ENCODE measurements at regions not wholly inside any gene's neighbourhood (a gene's known extent, or its start where the extent isn't known, plus 50 kb on each side); places are given as distances from the start of the nearest gene placed in this dataset.

DNA sequence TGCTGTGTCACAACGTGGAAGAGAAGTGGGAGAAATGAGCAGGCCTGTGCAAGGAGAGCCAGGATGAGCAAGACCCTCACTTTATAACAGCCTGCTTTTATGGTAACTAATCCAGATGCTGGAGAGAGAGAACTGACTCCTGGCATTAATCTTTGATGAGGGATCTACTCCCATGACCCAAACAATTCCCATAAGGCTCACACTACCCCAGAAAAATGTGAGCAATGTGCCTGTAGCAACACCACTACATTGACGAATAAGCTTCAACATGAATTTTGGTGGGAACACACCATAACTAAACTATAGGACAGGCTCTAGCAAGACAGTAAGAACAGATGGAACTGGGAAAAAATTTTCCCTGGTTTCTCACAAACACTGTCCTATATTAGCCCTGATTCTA, 173.6 kb upstream of the PRSS58 start:
- TF ChIP-seq POLR2A (IDR thresholded peaks at IDR 0.05) (no peak), CTCF (IDR thresholded peaks at IDR 0.05) (no peak)

All from testis (tissue), 2 donors.